H1 (cell line): ENCODE measurements at regions not wholly inside any gene's neighbourhood (a gene's known extent, or its start where the extent isn't known, plus 50 kb on each side); places are given as distances from the start of the nearest gene placed in this dataset.

Source experiments
- CTCF ChIP-seq, 3 experiments: IDR thresholded peaks; 1 replicate in 2 of 3; 2 replicates in 1 of 3; pipeline versions ENCODE4 v1.5.1 to v1.6.1; 2011; ENCODE audit warnings: low read length in 3 of 3, mild to moderate bottlenecking in 3 of 3, inconsistent platforms in 2 of 3, low read depth in 1 of 3, moderate library complexity in 1 of 3; ENCODE audit not compliant: insufficient read depth in 1 of 3; ENCODE audit errors: control extremely low read depth in 1 of 3
- SIN3A ChIP-seq, 2 experiments: IDR thresholded peaks in 1 of 2; conservative IDR thresholded peaks in 1 of 2; 2 replicates each; pipeline ENCODE4 v1.6.1; 2011 to 2012; ENCODE audit warnings: low read length in 2 of 2, improper control_type of control experiment in 1 of 2, low read depth in 1 of 2, mild to moderate bottlenecking in 1 of 2
- SUZ12 ChIP-seq: fragments of 200-600 bp; sonication (generic); IDR thresholded peaks from 2 replicates; pipeline ENCODE4 v1.6.1; 2012; ENCODE audit warnings: mild to moderate bottlenecking, inconsistent platforms, low read length, moderate library complexity, mixed read lengths
- USF2 ChIP-seq: IDR thresholded peaks from 2 replicates; pipeline ENCODE4 v1.6.1; 2011; ENCODE audit warnings: low read length, improper control_type of control experiment

- TF ChIP-seq USF2 (no peak), SUZ12 (no peak), SIN3A (conservative IDR thresholded peaks at IDR 0.05 in 1 of 2, IDR thresholded peaks at IDR 0.05 in 1 of 2; ENCODE audit: low read depth in 1 of 2, low read length in 2 of 2) (no peak), CTCF (IDR thresholded peaks at IDR 0.05; ENCODE audit: control extremely low read depth in 1 of 3, insufficient read depth in 1 of 3, low read depth in 1 of 3, low read length in 3 of 3) (no peak)
Measured at GRCh38 chr10:62459500-62459899, 85.3 kb downstream of the ZNF365 start.
